D721Med (cell line): ENCODE measurements at regions not wholly inside any gene's neighbourhood (a gene's known extent, or its start where the extent isn't known, plus 50 kb on each side); places are given as distances from the start of the nearest gene placed in this dataset.

Source experiments
- DNase-seq: peaks from one replicate; pipeline ENCODE4 v3.0.0; 2011; ENCODE audit warnings: low spot score; ENCODE audit not compliant: insufficient read length
- FAIRE-seq: peaks from 2 replicates; lab custom pipeline; 2011; peaks lifted over from hg19 to GRCh38; lab: Jason Lieb, UNC
- CTCF ChIP-seq: IDR thresholded peaks from 2 replicates; pipeline ENCODE4 v1.5.1; 2012; ENCODE audit warnings: mild to moderate bottlenecking, control low read depth; ENCODE audit not compliant: insufficient read depth; ENCODE audit errors: missing control alignments

GRCh38 chr5:105953616-105954015 is 1717.1 kb downstream of the EFNA5 start:
- FAIRE-seq (peak; percentile 6), DNase-seq (no peak)
- no peak for TF ChIP-seq CTCF

- DNase-seq (no peak), FAIRE-seq (no peak)
- no peak for TF ChIP-seq CTCF
Observed at GRCh38 chr5:105952875-105953274, 1717.9 kb downstream of the EFNA5 start.

- no peak for TF ChIP-seq CTCF
- FAIRE-seq (no peak), DNase-seq (no peak)
Observed at GRCh38 chr5:105947461-105947860, 1723.3 kb downstream of the EFNA5 start.

- DNase-seq (no peak), FAIRE-seq (no peak)
- TF ChIP-seq CTCF, result no peak
Observed at GRCh38 chr5:105945203-105945972, 1725.3 kb downstream of the EFNA5 start.

GRCh38 chr5:105940181-105940580 is 1730.6 kb downstream of the EFNA5 start:
- DNase-seq (no peak), FAIRE-seq (no peak)
- TF ChIP-seq CTCF, result no peak

GRCh38 chr5:105934171-105934570 is 1736.6 kb downstream of the EFNA5 start:
- TF ChIP-seq CTCF, result no peak
- DNase-seq (no peak), FAIRE-seq (peak; percentile 46)

- TF ChIP-seq CTCF, result no peak
- DNase-seq, result no peak
- no peak for FAIRE-seq
Observed at GRCh38 chr5:105931881-105932421, 1738.8 kb downstream of the EFNA5 start.
